GM12892 (cell line): ENCODE measurements at regions not wholly inside any gene's neighbourhood (a gene's known extent, or its start where the extent isn't known, plus 50 kb on each side); places are given as distances from the start of the nearest gene placed in this dataset.

ENCODE experiments used
- POLR2A ChIP-seq: IDR thresholded peaks from 2 replicates; pipeline ENCODE4 v1.6.1; 2011; ENCODE audit warnings: low read depth, low read length, control low read depth
- POLR2AphosphoS5 ChIP-seq: IDR thresholded peaks from 2 replicates; pipeline ENCODE4 v1.6.1; 2011; ENCODE audit warnings: low read depth, low read length, control low read depth

DNA sequence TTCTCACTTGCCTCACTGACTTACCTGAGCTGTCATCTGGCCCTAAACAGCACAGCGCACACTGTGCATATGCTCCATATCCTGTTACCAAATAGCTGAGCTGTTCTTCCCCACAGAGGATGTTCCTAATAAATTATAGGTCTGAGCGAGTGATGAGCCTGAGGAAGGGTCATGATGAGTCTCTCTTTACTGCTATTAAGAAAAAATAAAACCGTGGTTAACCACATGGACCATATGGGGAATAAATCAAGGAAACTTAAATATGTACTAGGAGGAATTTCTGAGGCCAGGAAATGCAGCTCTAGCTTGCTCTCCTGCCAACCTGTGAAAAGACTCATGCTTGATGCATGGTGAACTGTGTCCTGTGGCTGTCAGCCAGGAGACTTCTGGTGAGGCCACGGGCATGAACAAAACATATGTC is 424.8 kb upstream of the DMAC1 start:
- TF ChIP-seq POLR2AphosphoS5 (no peak), POLR2A (no peak)
